HG02870 (cell line): ENCODE measurements at regions not wholly inside any gene's neighbourhood (a gene's known extent, or its start where the extent isn't known, plus 50 kb on each side); places are given as distances from the start of the nearest gene placed in this dataset.
"Not testable (repeated sequence)": the region's sequence is repeated elsewhere in the genome, so short reads cannot be mapped to it uniquely, and the experiment has no call there.

Experiments
- ATAC-seq: cut with Tn5 transposase; IDR thresholded peaks from one replicate; pipeline ENCODE4 v1.9.1; 2021; ENCODE audit warnings: mild to moderate bottlenecking, moderate library complexity; ENCODE audit not compliant: unreplicated experiment

- ATAC-seq: no peak
Measured at GRCh38 chrX:148080593-148080992, 99.5 kb downstream of the FMR1NB start.

DNA sequence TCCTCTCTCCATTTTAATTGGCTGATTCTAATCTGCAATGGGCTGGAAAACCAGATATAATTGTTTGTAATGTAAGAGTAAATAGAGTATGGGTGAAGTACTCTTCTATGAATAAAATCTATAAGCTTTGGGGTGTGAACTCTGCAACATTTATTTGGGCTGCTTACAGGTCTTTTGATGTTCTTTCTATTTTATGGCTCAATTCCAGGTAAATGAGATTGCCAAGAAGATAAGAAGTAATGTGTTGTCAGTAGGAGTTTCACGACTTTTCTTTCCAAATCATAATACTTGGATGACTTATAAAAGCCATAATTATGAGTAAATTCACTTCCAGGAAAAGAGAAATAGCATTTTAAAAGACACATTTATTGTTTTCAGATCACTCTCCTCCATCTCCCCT, 103.5 kb downstream of the FMR1NB start:
- ATAC-seq: no peak

- no peak for ATAC-seq
Measured at GRCh38 chrX:148120151-148120550, 139.0 kb downstream of the FMR1NB start.

GRCh38 chrX:148120999-148121623, 140.0 kb downstream of the FMR1NB start:
- ATAC-seq: no peak

GRCh38 chrX:148128872-148129505, 147.9 kb downstream of the FMR1NB start:
- not testable (repeated sequence) for ATAC-seq

DNA sequence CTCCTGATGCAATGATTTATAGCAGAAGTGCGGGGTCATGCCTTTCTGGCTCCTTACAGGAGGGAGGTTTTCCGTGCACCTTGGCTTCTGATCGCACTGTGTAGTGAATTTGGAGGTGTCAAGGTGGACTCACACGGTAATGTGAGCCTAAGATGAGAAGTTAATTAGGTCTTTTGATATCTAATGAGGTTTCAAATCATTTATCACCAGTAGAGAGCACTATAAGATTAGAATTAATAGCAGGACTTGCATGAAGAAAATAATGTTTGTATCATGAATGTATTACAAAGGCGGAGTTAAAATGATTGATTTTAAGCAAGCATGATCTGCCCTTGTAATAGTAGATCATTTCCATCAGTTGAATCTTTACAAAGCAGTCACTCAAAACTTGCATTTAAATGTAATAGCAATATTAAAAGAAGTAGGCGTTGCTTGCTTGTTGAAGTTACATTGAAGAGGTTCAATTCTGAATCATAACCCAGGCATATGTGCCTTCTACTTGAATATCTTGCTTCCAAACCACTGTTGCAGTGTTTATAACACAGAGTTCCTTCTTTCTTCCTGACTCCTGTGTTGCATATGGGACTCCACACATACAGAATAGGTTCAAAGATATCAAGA, 152.1 kb downstream of the FMR1NB start:
- no peak for ATAC-seq

GRCh38 chrX:148134578-148134977, 153.4 kb downstream of the FMR1NB start:
- ATAC-seq: no peak

DNA sequence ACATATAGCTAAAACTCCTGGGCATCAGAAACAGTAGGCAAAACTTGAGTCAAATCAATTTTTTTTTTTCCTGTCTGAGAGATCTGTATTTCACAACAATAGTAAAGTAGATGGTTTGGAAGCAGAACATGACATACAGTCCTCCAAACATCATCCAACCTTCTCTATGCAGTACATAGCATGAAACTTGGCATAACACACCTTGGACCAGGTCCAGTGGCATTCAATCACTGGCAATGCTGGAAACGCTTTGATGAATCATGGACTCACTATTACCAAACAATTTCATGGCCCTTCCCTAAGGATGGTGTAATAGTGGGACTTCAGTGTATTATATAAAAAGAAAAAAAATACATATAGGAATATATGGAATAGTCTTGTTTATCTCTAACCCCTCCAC, 154.6 kb downstream of the FMR1NB start:
- no peak for ATAC-seq

- no peak for ATAC-seq
Measured at GRCh38 chrX:148146121-148146520, 165.0 kb downstream of the FMR1NB start.

DNA sequence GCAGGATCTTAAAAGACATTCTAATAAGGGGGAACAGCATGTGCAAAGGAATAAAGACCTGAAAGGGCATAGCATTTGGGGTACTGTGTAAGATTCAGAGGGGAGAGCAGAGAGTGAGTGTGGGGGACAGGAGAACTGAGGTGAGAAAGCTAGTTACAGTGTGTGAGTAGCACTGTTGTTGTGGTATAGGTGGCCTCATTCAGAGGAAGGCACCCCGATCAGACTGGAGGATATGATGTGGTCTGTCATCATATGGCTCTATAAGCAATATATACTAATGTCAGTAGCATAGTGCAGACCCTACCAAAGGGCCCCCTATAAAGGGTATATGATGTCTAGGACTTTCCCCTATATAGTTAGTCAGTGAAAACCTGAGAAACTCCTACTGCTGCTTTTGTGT, 175.8 kb downstream of the FMR1NB start:
- ATAC-seq: no peak

- no peak for ATAC-seq
Measured at GRCh38 chrX:148159796-148160195, 178.7 kb downstream of the FMR1NB start.

DNA sequence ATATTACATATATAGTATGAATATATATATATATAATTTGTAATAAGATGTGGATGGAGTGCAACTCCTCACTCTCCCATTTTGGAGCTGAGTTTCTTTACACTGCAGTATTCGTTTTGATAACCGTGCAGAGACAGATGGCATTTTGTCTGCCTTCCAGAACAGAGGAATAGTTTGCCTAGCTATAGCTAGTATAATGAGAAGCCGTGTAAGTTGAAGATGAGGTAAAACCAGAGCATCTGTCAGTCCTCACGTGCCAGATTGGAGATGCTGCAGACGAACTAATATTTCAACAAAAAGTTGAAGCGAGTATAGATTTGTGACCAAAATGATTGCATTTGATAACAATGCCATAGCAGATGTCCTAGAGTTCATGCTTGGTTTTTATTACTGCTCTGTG, 180.6 kb downstream of the FMR1NB start:
- no peak for ATAC-seq

DNA sequence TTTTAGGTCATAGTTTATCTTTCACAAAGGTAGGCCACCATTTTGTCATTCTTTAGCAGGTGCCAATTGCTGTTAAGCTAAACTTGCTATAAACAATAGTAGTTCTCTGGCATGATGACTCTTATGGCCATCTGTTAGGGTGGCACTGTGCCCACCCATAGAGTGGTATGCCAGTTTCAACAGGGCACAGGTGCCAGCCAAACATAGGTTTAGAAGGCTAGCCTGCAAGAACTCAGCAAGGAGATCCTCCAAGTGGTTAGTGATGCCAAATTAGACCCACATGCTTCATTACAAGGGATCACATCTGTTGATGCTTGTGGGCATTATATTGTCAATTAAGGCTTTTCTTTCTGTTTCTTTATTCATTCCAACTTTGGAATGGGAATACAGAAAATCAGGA, 204.5 kb downstream of the FMR1NB start:
- no peak for ATAC-seq

GRCh38 chrX:148192547-148192946, 211.4 kb downstream of the FMR1NB start:
- ATAC-seq: no peak

DNA sequence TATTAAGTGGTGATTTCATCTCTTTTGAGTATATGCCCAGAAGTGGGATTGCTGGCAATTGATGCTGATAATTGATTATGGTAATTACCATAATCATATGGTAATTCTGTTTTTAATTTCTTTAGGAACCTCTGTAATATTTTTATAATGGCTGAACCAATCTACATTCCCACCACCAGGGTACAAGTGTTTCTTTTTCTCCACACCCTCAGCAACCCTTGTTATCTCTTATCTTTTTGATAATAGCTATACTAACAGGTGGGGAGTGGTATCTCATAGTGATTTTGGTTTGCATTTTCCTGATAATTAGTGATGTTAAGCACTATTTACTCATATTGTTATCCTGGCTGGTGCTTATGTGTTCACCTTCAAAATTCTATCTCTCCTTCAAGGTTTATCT, 212.6 kb downstream of the FMR1NB start:
- no peak for ATAC-seq

- ATAC-seq: no peak
Measured at GRCh38 chrX:148203531-148203930, 222.4 kb downstream of the FMR1NB start.

GRCh38 chrX:148204195-148204594, 223.1 kb downstream of the FMR1NB start:
- ATAC-seq: no peak

DNA sequence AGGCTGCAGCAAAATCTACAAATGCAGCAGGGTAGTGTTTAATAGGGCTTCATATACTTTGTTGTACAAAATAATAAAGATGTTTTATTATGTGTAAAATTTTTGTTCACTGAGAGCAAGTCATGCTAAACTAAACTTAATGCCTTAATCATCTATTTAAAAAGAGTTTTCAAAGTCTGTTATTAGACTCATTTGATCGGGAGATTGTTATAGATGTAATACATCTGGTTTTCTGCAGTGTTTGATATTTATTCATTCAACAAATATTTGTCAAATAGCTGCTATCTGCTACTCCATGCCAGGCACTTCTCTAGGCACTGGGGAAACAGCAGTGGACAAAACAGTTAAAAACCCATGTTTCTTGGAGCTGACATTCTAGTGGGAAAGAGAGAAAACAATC, 233.6 kb downstream of the FMR1NB start:
- no peak for ATAC-seq

DNA sequence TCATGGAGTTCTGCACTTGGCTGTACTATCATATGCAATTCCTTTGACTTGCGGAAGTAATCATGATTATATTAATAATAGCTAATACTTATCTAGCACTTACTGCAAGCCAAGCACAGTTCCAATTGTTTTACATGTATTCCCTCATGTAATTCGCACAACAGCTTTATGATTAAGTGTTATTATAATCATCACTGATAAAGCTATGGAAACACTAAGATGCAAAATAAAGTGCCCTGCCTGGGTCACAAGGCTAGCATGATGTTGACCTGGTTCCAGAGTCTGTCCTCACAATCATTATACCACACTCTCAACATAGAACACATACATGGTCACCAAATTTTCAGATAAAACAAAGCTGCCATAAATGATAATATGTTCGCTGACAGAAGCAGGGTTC, 234.6 kb downstream of the FMR1NB start:
- no peak for ATAC-seq

GRCh38 chrX:148223361-148223760, 242.2 kb downstream of the FMR1NB start:
- ATAC-seq: no peak

DNA sequence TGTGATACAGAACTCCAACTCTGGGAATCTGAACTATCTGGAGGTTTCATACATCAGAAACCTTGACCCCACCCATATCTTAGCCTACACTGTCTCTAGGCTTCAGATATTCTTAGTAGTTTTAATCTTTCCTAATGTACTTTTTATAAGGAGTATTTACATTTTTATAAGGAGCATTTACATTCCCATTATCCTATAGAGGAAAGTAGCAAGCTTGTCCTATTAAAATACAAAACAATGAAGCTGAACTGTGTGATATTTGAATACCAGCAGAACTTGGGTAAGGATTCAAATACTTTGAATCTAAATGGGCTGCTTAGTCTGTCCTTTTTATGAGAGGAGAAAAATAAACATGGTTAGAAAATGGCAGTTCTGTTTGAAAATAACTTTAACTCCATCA, 247.4 kb downstream of the FMR1NB start:
- ATAC-seq: no peak

- no peak for ATAC-seq
Measured at GRCh38 chrX:148229801-148230303, 248.7 kb downstream of the FMR1NB start.
